Bronchial epithelial cell (primary cell): ENCODE measurements at regions not wholly inside any gene's neighbourhood (a gene's known extent, or its start where the extent isn't known, plus 50 kb on each side); places are given as distances from the start of the nearest gene placed in this dataset.

Experiments
- DNase-seq: peaks from one replicate; pipeline ENCODE4 v3.0.0-alpha.2; 2010; ENCODE audit warnings: low read depth
- FAIRE-seq: peaks from 2 replicates; lab custom pipeline; 2011; peaks lifted over from hg19 to GRCh38; lab: Jason Lieb, UNC
- H3K27me3 ChIP-seq: 2 replicates; pipeline ENCODE4 v1.5.1; 2011; ENCODE audit warnings: low read length; ENCODE audit not compliant: control insufficient read depth, insufficient read depth
- H3K36me3 ChIP-seq: 2 replicates; pipeline ENCODE4 v1.5.1; 2011; ENCODE audit warnings: low read length; ENCODE audit not compliant: control insufficient read depth, insufficient read depth
- H3K4me3 ChIP-seq: 2 replicates; pipeline ENCODE4 v1.5.1; 2011; ENCODE audit warnings: mild to moderate bottlenecking, low read depth, low read length, control low read depth
- CTCF ChIP-seq: IDR thresholded peaks from 2 replicates; pipeline ENCODE4 v1.5.1; 2011; ENCODE audit warnings: mild to moderate bottlenecking, moderate library complexity, low read length, control low read depth, inconsistent platforms; ENCODE audit not compliant: insufficient read depth, severe bottlenecking

- H3K27me3 ChIP-seq = no peaks in the 10 kb centered on the region
- no peaks in the 10 kb centered on the region for H3K36me3 ChIP-seq
- no peak for TF ChIP-seq CTCF
- no peak overlapping the region for H3K4me3 ChIP-seq
- DNase-seq (no peak), FAIRE-seq (no peak)
Observed at GRCh38 chr4:3830774-3831528, 64.8 kb downstream of the ADRA2C start.

- Histone ChIP-seq H3K36me3 (no peaks in the 10 kb centered on the region), H3K4me3 (no peak overlapping the region), H3K27me3 (no peaks in the 10 kb centered on the region)
- TF ChIP-seq CTCF = no peak
- FAIRE-seq (no peak), DNase-seq (no peak)
Observed at GRCh38 chr4:3831529-3832150, 65.5 kb downstream of the ADRA2C start.

- no peaks in the 10 kb centered on the region for H3K27me3 ChIP-seq
- DNase-seq = no peak
- no peaks in the 10 kb centered on the region for H3K36me3 ChIP-seq
- H3K4me3 ChIP-seq = no peak overlapping the region
- no peak for FAIRE-seq
- no peak for TF ChIP-seq CTCF
Observed at GRCh38 chr4:3832536-3833220, 66.5 kb downstream of the ADRA2C start.

GRCh38 chr4:3833326-3833989 lies 67.3 kb downstream of the ADRA2C start:
- FAIRE-seq = no peak
- H3K36me3 ChIP-seq = no peaks in the 10 kb centered on the region
- H3K27me3 ChIP-seq = no peaks in the 10 kb centered on the region
- no peak for TF ChIP-seq CTCF
- no peak for DNase-seq
- H3K4me3 ChIP-seq = no peak overlapping the region

- no peak for TF ChIP-seq CTCF
- no peak for FAIRE-seq
- no peak for DNase-seq
- Histone ChIP-seq H3K27me3 (no peaks in the 10 kb centered on the region), H3K36me3 (no peaks in the 10 kb centered on the region), H3K4me3 (no peak overlapping the region)
Observed at GRCh38 chr4:3834186-3834662, 68.0 kb downstream of the ADRA2C start.
